ENCODE measurements at regions not wholly inside any gene's neighbourhood (a gene's known extent, or its start where the extent isn't known, plus 50 kb on each side); places are given as distances from the start of the nearest gene placed in this dataset.
"Not testable (repeated sequence)": the region's sequence is repeated elsewhere in the genome, so short reads cannot be mapped to it uniquely, and the experiment has no call there.

- no peak for DNase-seq (ENCODE audit: low spot score)
Observed at GRCh38 chr3:170705131-170705530, 119.3 kb upstream of the SLC7A14 start.

- DNase-seq (ENCODE audit: low spot score): no peak
Observed at GRCh38 chr3:170703121-170703588, 117.3 kb upstream of the SLC7A14 start.

- DNase-seq (ENCODE audit: low spot score): no peak
Observed at GRCh38 chr3:170701696-170702678, 116.1 kb upstream of the SLC7A14 start.

GRCh38 chr3:170700054-170700404, 114.2 kb upstream of the SLC7A14 start:
- no peak for DNase-seq (ENCODE audit: low spot score)

DNA sequence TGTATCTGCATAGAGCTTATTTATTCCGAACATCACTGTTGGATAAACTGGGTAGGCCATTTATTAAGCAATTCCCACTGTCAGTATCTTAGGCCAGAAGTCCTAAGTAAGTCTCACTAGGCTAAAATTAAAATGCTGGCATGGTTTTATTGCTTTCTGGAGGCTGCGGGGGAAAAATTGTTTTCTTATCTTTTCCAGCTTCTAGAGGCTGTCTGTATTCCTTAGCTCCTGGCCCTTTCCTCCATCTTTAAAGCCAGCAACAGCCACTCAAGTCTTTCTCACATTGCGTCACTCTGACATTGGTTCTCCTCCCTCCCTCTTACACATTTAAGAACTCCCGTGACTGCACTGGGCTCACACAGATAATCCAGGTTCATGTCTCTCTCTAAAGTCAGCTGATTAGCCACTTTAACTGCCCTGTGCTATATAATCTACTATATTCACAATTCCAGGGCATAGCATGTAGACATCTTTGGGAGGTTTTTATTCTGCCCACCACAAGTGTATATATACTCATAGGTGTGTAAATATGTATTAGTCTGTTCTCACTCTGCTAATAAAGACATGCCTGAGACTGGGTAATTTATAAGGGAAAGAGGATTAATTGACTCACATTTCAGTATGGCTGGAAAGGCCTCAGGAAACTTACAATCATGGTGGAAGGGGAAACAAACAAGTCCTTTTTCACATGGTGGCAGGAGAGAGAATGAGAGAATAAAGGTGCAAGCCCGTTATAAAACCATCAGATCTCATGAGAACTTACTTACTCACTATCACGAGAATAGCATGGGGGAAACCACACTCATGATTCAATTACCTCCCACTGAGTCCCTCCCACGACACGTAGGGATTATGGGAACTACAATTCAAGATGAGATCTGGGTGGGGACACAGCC, 113.5 kb upstream of the SLC7A14 start:
- no peak for DNase-seq (ENCODE audit: low spot score)

- DNase-seq (ENCODE audit: low spot score): no peak
Observed at GRCh38 chr3:170697908-170698307, 112.0 kb upstream of the SLC7A14 start.

- no peak for DNase-seq (ENCODE audit: low spot score)
Observed at GRCh38 chr3:170697131-170697530, 111.3 kb upstream of the SLC7A14 start.

DNA sequence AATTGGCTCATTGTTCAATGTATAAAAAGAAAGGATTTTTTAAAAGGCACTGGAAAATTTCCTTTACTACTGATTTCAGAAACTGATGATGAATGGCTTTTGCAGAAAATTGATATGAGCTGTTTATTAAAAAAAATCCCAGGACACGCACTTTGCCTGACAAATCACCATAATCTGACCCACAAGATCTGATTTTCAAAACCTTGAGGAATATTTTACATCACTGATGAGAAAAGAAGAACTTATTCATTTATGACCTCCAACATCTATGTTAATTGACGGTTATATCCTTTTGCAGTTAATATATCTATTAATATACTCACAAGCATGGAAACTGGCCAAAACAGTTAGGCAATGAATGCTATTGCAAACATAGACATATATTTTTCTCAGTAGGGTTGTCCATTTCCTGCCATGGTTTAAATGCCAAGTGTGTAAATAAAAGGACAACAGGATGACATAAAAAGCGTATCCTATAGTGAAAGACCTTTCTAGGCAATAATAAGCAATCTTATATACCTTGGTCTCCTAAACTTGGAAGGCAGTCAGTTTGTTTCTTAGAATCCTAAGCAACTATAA, 109.7 kb upstream of the SLC7A14 start:
- DNase-seq (ENCODE audit: low spot score): no peak

DNA sequence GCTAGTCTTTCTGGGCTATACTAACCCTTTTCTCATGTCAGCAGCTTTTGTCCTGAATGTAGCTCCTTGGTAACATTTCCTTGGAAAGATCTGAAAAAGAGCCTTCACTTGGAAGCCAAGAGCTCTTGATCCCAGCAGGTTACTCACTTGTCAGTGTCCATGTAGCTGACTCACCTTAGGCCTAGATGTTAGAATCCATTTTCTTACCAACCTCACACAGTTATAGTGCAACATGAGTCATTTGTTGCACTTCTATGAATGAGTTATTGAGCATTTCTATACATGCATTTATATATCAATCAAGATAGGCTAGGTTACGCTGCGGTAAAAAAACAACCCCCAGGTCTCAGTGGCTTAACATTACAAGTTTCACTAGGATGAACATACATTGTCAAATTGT, 106.8 kb upstream of the SLC7A14 start:
- DNase-seq (ENCODE audit: low spot score): no peak

- no peak for DNase-seq (ENCODE audit: low spot score)
Observed at GRCh38 chr3:170690661-170690981, 104.7 kb upstream of the SLC7A14 start.

GRCh38 chr3:170689893-170690660, 104.2 kb upstream of the SLC7A14 start:
- peak; percentile 27 for DNase-seq (ENCODE audit: low spot score)

GRCh38 chr3:170689296-170689829, 103.5 kb upstream of the SLC7A14 start:
- DNase-seq (ENCODE audit: low spot score): no peak

DNA sequence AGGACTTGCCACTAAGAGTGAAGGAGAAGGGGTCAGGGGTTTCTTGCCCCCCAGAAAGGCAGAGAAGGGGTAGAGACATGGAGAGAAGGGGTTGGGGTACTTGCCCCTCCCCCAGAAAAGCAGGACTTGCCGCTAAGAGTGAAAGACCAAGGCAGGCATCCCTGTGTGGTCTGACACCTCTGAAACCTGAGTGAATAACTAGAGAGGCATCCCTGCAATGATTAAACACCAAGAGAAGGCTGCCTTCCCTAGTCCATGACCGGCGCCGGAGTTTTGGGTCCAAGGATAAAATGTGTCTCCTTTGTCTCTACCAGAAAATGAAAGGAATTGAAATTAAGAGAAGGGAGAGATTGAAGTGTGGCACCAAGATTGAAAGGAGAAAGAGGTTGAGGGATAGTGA, 102.3 kb upstream of the SLC7A14 start:
- not testable (repeated sequence) for DNase-seq (ENCODE audit: low spot score)

DNA sequence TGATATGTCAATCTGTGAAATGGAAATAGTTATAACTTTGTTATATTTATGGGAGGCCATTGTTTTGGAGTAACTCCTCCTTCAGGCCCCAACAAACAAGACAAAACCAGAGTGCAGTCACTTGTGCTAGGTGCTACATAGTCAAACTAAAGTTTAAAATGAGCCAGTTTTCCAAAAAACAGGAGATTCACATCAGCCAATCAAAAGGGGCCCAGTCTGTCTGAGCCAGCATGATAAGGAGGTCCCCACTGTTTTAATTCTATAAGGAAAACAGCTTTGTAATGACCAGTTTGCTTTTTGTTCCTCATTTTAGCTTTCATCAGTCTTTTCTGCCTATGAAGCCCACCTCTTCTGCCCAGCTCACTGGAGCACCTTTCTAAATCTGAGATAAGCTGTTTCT, 94.7 kb upstream of the SLC7A14 start:
- no peak for DNase-seq (ENCODE audit: low spot score)

GRCh38 chr3:170679190-170679589, 93.3 kb upstream of the SLC7A14 start:
- DNase-seq (ENCODE audit: low spot score): no peak

GRCh38 chr3:170670504-170670903, 84.6 kb upstream of the SLC7A14 start:
- DNase-seq (ENCODE audit: low spot score): no peak

DNA sequence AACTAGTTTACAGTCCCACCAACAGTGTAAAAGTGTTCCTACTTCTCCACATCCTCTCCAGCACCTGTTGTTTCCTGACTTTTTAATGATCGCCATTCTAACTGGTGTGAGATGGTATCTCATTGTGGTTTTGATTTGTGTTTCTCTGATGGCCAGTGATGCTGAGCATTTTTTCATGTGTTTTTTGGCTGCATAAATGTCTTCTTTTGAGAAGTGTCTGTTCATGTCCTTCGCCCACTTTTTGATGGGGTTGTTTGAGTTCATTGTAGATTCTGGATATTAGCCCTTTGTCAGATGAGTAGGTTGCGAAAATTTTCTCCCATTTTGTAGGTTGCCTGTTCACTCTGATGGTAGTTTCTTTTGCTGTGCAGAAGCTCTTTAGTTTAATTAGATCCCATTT, 77.1 kb upstream of the SLC7A14 start:
- not testable (repeated sequence) for DNase-seq (ENCODE audit: low spot score)

DNA sequence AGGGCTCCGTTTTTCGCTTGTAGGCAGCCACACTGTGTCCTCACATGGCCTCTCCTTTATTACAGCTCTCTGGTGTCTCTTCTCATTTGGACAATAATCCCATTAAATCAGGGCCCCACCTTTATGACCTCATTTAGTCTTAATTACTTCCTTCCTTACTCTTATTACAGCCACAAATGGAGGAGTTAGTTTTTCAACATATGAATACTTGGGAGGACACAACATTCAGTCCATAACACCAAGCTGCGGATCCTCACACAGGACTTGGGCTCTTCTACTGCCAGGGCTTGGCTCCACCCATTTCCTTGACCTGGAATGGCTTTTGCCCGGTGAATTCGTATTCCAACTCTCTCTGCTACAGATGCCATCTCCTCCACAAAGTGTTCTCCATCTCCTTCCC, 74.3 kb upstream of the SLC7A14 start:
- no peak for DNase-seq (ENCODE audit: low spot score)

- no peak for DNase-seq (ENCODE audit: low spot score)
Observed at GRCh38 chr3:170657312-170657711, 71.4 kb upstream of the SLC7A14 start.

DNA sequence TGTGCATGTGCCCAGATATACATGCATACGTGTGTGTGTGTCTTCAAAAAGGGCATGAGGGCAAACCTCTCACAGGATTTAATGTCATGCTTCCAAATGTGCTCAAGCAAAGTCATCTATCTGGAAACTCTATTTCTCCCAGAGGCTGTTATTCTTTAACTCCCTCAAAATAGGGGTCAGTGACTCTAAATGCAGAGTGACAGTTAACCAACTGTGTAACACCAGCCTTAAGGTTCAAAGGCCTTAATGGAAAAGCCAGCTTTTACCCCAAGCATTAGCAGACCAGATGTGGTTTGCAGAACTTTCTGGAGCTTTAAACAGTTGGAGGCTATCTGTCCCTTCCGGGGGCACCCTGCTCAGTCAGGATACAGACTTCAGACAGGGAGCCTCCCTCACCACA, 70.4 kb upstream of the SLC7A14 start:
- DNase-seq (ENCODE audit: low spot score): no peak

DNA sequence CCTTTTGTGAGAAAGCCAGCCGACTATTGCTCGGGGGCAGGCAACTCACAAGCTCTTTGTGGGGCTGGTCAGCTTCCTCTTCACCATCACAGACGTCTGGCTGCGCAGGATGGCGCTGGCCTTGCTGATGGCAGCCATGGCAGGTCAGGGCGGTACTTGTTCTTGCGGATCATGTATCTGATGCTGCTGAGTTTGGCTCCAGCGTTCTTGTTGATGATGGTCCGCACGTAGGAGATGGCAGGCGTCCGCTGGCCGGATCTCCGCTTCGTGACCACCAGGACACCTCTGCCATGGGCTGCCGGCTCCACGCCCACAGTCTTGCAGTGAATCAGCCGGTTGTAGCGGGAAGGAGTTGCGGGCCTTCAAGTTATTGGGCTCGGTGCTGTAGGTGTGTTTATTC, 67.9 kb upstream of the SLC7A14 start:
- DNase-seq (ENCODE audit: low spot score): no peak

Measured in hematopoietic multipotent progenitor cell treated with erythropoietin and hydrocortisone succinate and interleukin-3 and kit ligand, for 15 days (in vitro differentiated cells).